ENCODE measurements at regions not wholly inside any gene's neighbourhood (a gene's known extent, or its start where the extent isn't known, plus 50 kb on each side); places are given as distances from the start of the nearest gene placed in this dataset.
A peak's percentile ranks its signal among the peaks of the same experiment; 100 is the strongest.

GRCh38 chr7:98483276-98483963 is 82.5 kb upstream of the BAIAP2L1 start:
- H3K27ac ChIP-seq: no peak overlapping the region
- no peak overlapping the region for H3K4me3 ChIP-seq
- WGBS, 5 donors: 67 to 82% (median 76%) methylated on average over 12 of the region's 12 CpGs
- DNase-seq: peak; percentile 20
- H3K4me1 ChIP-seq: no peaks in the 10 kb centered on the region
- no peaks in the 10 kb centered on the region for H3K36me3 ChIP-seq
- peaks cover 0 to 12% (median 0%) of the 10 kb centered on the region in 8 donors for H3K9me3 ChIP-seq
- peaks cover 0 to 11% (median 0%) of the 10 kb centered on the region in 7 donors for H3K27me3 ChIP-seq (replicated peaks in 1 of 7)
- intact Hi-C loops (cut with DNase I; ENCODE audit: low total_unique reads): no loop called here
- TF ChIP-seq POLR2A (IDR thresholded peaks at IDR 0.05): no peak
- TF ChIP-seq CTCF (IDR thresholded peaks at IDR 0.05 in 8 of 11, conservative IDR thresholded peaks at IDR 0.05 in 3 of 11): no peak
- no peak for TF ChIP-seq POLR2AphosphoS5 (IDR thresholded peaks at IDR 0.05)

- H3K4me3 ChIP-seq: no peak overlapping the region
- intact Hi-C loops (cut with DNase I; ENCODE audit: low total_unique reads): no loop called here
- no peaks in the 10 kb centered on the region for H3K36me3 ChIP-seq
- no peaks in the 10 kb centered on the region for H3K4me1 ChIP-seq
- H3K9me3 ChIP-seq: peaks cover 0 to 12% (median 0%) of the 10 kb centered on the region in 8 donors
- H3K27me3 ChIP-seq (replicated peaks in 1 of 7): peaks cover 0 to 21% (median 0%) of the 10 kb centered on the region in 7 donors
- H3K27ac ChIP-seq: no peak overlapping the region
- no peak for DNase-seq
- TF ChIP-seq POLR2AphosphoS5 (IDR thresholded peaks at IDR 0.05): no peak
- TF ChIP-seq CTCF (IDR thresholded peaks at IDR 0.05 in 8 of 11, conservative IDR thresholded peaks at IDR 0.05 in 3 of 11): no peak
- no peak for TF ChIP-seq POLR2A (IDR thresholded peaks at IDR 0.05)
- 81 to 90% (median 83%) methylated on average over 5 of the region's 5 CpGs for WGBS, 5 donors
Measured at GRCh38 chr7:98479318-98479717, 78.4 kb upstream of the BAIAP2L1 start.

GRCh38 chr7:98475352-98475751 is 74.5 kb upstream of the BAIAP2L1 start:
- peaks cover 0 to 38% (median 14%) of the 10 kb centered on the region in 7 donors for H3K27me3 ChIP-seq (replicated peaks in 1 of 7)
- intact Hi-C loops (cut with DNase I; ENCODE audit: low total_unique reads): no loop called here
- H3K36me3 ChIP-seq: no peaks in the 10 kb centered on the region
- TF ChIP-seq POLR2AphosphoS5 (IDR thresholded peaks at IDR 0.05) (no peak), CTCF (IDR thresholded peaks at IDR 0.05 in 8 of 11, conservative IDR thresholded peaks at IDR 0.05 in 3 of 11) (no peak), POLR2A (IDR thresholded peaks at IDR 0.05) (no peak)
- H3K4me1 ChIP-seq: peaks cover 3 to 8% (median 7%) of the 10 kb centered on the region in 6 donors
- peaks cover 0 to 5% (median 0%) of the 10 kb centered on the region in 8 donors for H3K9me3 ChIP-seq
- DNase-seq: no peak
- no peak overlapping the region for H3K4me3 ChIP-seq
- no peak overlapping the region for H3K27ac ChIP-seq
- WGBS, 5 donors: 85 to 90% (median 86%) methylated on average over 3 of the region's 3 CpGs

- intact Hi-C loops (cut with DNase I; ENCODE audit: low total_unique reads): no loop called here
- 77 to 94% (median 91%) methylated on average over 6 to 7 of the region's 7 CpGs for WGBS, 5 donors
- TF ChIP-seq CTCF (IDR thresholded peaks at IDR 0.05 in 8 of 11, conservative IDR thresholded peaks at IDR 0.05 in 3 of 11): no peak
- TF ChIP-seq POLR2AphosphoS5 (IDR thresholded peaks at IDR 0.05): no peak
- TF ChIP-seq POLR2A (IDR thresholded peaks at IDR 0.05): no peak
Measured at GRCh38 chr7:98474558-98474957, 73.7 kb upstream of the BAIAP2L1 start.

More at GRCh38 chr7:98474558-98474957, 73.7 kb upstream of the BAIAP2L1 start:
- H3K4me3 ChIP-seq: no peak overlapping the region
- peaks cover 3 to 9% (median 7%) of the 10 kb centered on the region in 6 donors for H3K4me1 ChIP-seq
- no peak for DNase-seq
- H3K9me3 ChIP-seq: no peaks in the 10 kb centered on the region
- H3K27me3 ChIP-seq (replicated peaks in 1 of 7): peaks cover 0 to 46% (median 18%) of the 10 kb centered on the region in 7 donors
- H3K36me3 ChIP-seq: no peaks in the 10 kb centered on the region
- H3K27ac ChIP-seq: no peak overlapping the region

All from spleen (tissue), 11 donors.